ENCODE measurements at regions not wholly inside any gene's neighbourhood (a gene's known extent, or its start where the extent isn't known, plus 50 kb on each side); places are given as distances from the start of the nearest gene placed in this dataset.
A peak's percentile ranks its signal among the peaks of the same experiment; 100 is the strongest.

DNA sequence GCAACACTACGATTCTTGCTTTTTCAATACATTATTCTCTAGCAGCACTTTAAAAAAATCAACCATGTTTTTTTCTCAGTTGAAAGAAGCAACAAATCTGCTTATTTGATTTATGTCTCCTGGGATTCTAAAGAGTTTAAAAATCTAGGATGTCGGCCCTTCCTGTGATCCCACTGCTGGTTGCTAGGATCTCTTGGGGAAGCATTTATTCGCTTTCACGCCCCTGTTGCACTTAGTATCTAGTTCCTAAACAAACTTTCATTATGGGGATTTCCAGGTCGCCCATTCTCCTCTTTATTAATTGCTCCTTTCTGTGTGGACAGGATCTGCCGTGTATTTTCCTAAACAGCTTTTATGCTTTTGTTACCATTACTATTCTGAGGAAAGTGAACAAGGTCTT lies 313.5 kb downstream of the AGTPBP1 start:
- POLR2A ChIA-PET, result no interaction called here
- H3K4me3 ChIP-seq (ENCODE audit: low read depth, low read length, poor library complexity, severe bottlenecking), result no peak overlapping the region
- H3K27ac ChIP-seq (ENCODE audit: low read depth, low read length, poor library complexity, severe bottlenecking), result no peak overlapping the region
- H4K20me1 ChIP-seq (ENCODE audit: insufficient read depth, low read length), result no peaks in the 10 kb centered on the region
- no peak for DNase-seq (ENCODE audit: low spot score)
- TF ChIP-seq, protein P1, sequence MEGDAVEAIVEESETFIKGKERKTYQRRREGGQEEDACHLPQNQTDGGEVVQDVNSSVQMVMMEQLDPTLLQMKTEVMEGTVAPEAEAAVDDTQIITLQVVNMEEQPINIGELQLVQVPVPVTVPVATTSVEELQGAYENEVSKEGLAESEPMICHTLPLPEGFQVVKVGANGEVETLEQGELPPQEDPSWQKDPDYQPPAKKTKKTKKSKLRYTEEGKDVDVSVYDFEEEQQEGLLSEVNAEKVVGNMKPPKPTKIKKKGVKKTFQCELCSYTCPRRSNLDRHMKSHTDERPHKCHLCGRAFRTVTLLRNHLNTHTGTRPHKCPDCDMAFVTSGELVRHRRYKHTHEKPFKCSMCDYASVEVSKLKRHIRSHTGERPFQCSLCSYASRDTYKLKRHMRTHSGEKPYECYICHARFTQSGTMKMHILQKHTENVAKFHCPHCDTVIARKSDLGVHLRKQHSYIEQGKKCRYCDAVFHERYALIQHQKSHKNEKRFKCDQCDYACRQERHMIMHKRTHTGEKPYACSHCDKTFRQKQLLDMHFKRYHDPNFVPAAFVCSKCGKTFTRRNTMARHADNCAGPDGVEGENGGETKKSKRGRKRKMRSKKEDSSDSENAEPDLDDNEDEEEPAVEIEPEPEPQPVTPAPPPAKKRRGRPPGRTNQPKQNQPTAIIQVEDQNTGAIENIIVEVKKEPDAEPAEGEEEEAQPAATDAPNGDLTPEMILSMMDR (conservative IDR thresholded peaks at IDR 0.05; ENCODE audit: low read length), result no peak
- TF ChIP-seq EZH2phosphoT487 (IDR thresholded peaks at IDR 0.05; ENCODE audit: borderline replicate concordance, low read depth, low read length), result no peak
- intact Hi-C loops (cut with micrococcal nuclease; ENCODE audit: unreplicated experiment), result loop anchor here (10.0 kb wide), 1 partner anchor 1033 kb away; no protein-coding TSS in a partner anchor
- H3K9me3 ChIP-seq (ENCODE audit: low read length), result no peaks in the 10 kb centered on the region
- CTCF ChIA-PET (ENCODE audit: unreplicated experiment), result no interaction called here
- BruUV-seq (replicated peaks), result no TSS peak
- no peak overlapping the region for H3K4me2 ChIP-seq (ENCODE audit: low read length)
- no peak overlapping the region for H2AFZ ChIP-seq (ENCODE audit: low read length)
- H3K4me1 ChIP-seq (ENCODE audit: insufficient read depth, low read length, poor library complexity, severe bottlenecking), result no peaks in the 10 kb centered on the region
- no peaks in the 10 kb centered on the region for H3K79me2 ChIP-seq (ENCODE audit: insufficient read depth, low read depth, low read length)
- H3K9me2 ChIP-seq (ENCODE audit: insufficient read depth, low read length), result no peaks in the 10 kb centered on the region
- H3K36me3 ChIP-seq (ENCODE audit: insufficient read depth, low read length), result no peaks in the 10 kb centered on the region

DNA sequence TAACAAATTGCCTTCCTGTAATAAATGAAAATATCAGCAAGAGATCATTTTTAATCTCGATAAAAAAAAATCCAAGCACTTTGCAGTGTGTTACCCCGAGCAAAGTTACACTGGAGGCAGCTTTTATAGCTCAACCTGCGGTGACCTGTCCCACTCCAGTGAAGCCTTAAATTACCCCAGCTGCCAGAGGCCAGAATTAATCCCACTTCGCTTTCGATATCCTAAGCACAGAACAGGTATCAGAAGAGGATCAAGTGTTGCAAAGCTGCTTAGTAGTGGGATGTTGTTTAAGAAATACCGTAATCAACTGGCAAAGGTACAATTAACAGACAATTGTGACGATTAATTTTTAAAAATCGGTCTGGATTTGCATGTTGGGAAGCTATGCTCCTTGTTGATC lies 314.0 kb downstream of the AGTPBP1 start:
- H3K79me2 ChIP-seq (ENCODE audit: insufficient read depth, low read depth, low read length), result no peaks in the 10 kb centered on the region
- no peak overlapping the region for H3K4me3 ChIP-seq (ENCODE audit: low read depth, low read length, poor library complexity, severe bottlenecking)
- CTCF ChIA-PET (ENCODE audit: unreplicated experiment), result no interaction called here
- no peaks in the 10 kb centered on the region for H4K20me1 ChIP-seq (ENCODE audit: insufficient read depth, low read length)
- POLR2A ChIA-PET, result no interaction called here
- intact Hi-C loops (cut with micrococcal nuclease; ENCODE audit: unreplicated experiment), result loop anchor here (10.0 kb wide), 1 partner anchor 1033 kb away; no protein-coding TSS in a partner anchor
- no peak for DNase-seq (ENCODE audit: low spot score)
- H3K9me2 ChIP-seq (ENCODE audit: insufficient read depth, low read length), result no peaks in the 10 kb centered on the region
- H3K36me3 ChIP-seq (ENCODE audit: insufficient read depth, low read length), result no peaks in the 10 kb centered on the region
- TF ChIP-seq EZH2phosphoT487 (IDR thresholded peaks at IDR 0.05; ENCODE audit: borderline replicate concordance, low read depth, low read length), result no peak
- BruUV-seq (replicated peaks), result no TSS peak
- no peaks in the 10 kb centered on the region for H3K4me1 ChIP-seq (ENCODE audit: insufficient read depth, low read length, poor library complexity, severe bottlenecking)
- H3K27ac ChIP-seq (ENCODE audit: low read depth, low read length, poor library complexity, severe bottlenecking), result no peak overlapping the region
- H2AFZ ChIP-seq (ENCODE audit: low read length), result no peak overlapping the region
- no peak overlapping the region for H3K4me2 ChIP-seq (ENCODE audit: low read length)
- H3K9me3 ChIP-seq (ENCODE audit: low read length), result no peaks in the 10 kb centered on the region

DNA sequence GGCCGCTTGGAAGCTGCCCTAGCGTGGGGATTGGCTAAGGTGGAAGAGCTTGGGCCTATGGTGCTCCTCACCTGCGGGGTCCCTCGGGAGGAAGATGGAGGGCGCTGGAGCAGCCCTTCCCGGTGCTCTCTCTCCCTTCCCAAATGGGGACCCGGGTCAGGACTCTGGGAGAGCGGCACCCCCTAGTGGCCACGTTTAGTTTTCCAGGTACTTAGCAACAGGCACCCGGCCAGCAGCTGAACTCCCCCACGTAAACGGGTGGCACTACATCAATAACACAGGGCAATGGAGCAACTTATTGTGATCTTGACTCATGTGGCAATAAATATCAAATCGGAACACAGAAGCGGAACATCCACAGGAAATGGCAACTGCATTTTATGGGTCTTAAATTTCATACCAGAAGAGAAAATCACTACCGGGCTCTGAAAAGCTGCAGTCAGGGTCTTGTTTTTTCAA lies 316.6 kb downstream of the AGTPBP1 start:
- Histone ChIP-seq H3K79me2 (ENCODE audit: insufficient read depth, low read depth, low read length) (no peaks in the 10 kb centered on the region), H3K9me2 (ENCODE audit: insufficient read depth, low read length) (no peaks in the 10 kb centered on the region), H3K9me3 (ENCODE audit: low read length) (no peaks in the 10 kb centered on the region), H3K4me1 (ENCODE audit: insufficient read depth, low read length, poor library complexity, severe bottlenecking) (no peaks in the 10 kb centered on the region), H3K4me2 (ENCODE audit: low read length) (no peak overlapping the region), H4K20me1 (ENCODE audit: insufficient read depth, low read length) (no peaks in the 10 kb centered on the region), H3K36me3 (ENCODE audit: insufficient read depth, low read length) (no peaks in the 10 kb centered on the region), H3K27ac (ENCODE audit: low read depth, low read length, poor library complexity, severe bottlenecking) (no peak overlapping the region), H2AFZ (ENCODE audit: low read length) (no peak overlapping the region), H3K4me3 (ENCODE audit: low read depth, low read length, poor library complexity, severe bottlenecking) (no peak overlapping the region)
- DNase-seq (ENCODE audit: low spot score), result peak; percentile 47
- no peak for TF ChIP-seq EZH2phosphoT487 (IDR thresholded peaks at IDR 0.05; ENCODE audit: borderline replicate concordance, low read depth, low read length)
- TF ChIP-seq, protein P1 (conservative IDR thresholded peaks at IDR 0.05; ENCODE audit: low read length), result peak; percentile 86
- POLR2A ChIA-PET, result no interaction called here
- intact Hi-C loops (cut with micrococcal nuclease; ENCODE audit: unreplicated experiment), result loop anchor here (10.0 kb wide), 1 partner anchor 1030 kb away; no protein-coding TSS in a partner anchor
- CTCF ChIA-PET (ENCODE audit: unreplicated experiment), result no interaction called here
- BruUV-seq (replicated peaks), result no TSS peak
